Smooth muscle cell (in vitro differentiated cells): ENCODE measurements at regions not wholly inside any gene's neighbourhood (a gene's known extent, or its start where the extent isn't known, plus 50 kb on each side); places are given as distances from the start of the nearest gene placed in this dataset.
"Not testable (repeated sequence)": the region's sequence is repeated elsewhere in the genome, so short reads cannot be mapped to it uniquely, and the experiment has no call there.

Source experiments
- DNase-seq: peaks from one replicate; lab custom pipeline; 2025; ENCODE audit not compliant: unreplicated experiment; lab: John Stamatoyannopoulos, UW
- H2AFZ ChIP-seq: fragments of 200-600 bp; sonication (generic); 2 replicates; pipeline ENCODE4 v1.6.0; 2016; ENCODE audit warnings: antibody characterized with exemption, low read depth, mild to moderate bottlenecking
- H3F3A ChIP-seq: fragments of 200-600 bp; sonication (generic); 2 replicates; pipeline ENCODE4 v1.6.0; 2017; ENCODE audit warnings: antibody characterized with exemption, low read depth
- H3K27ac ChIP-seq: fragments of 200-600 bp; sonication (generic); 2 replicates; pipeline ENCODE4 v1.5.1; 2016; ENCODE audit warnings: low read depth, mild to moderate bottlenecking
- H3K27me3 ChIP-seq: fragments of 200-600 bp; sonication (generic); 2 replicates; pipeline ENCODE4 v1.6.1; 2016; ENCODE audit warnings: low read depth, mild to moderate bottlenecking
- H3K36me3 ChIP-seq: fragments of 200-600 bp; sonication (generic); 2 replicates; pipeline ENCODE4 v1.5.1; 2016; ENCODE audit warnings: low read depth
- H3K4me1 ChIP-seq: fragments of 200-600 bp; sonication (generic); 2 replicates; pipeline ENCODE4 v1.5.1; 2016; ENCODE audit warnings: low read depth
- H3K4me2 ChIP-seq: fragments of 200-600 bp; sonication (generic); 2 replicates; pipeline ENCODE4 v1.6.0; 2016; ENCODE audit warnings: mild to moderate bottlenecking
- H3K4me3 ChIP-seq: fragments of 200-600 bp; sonication (generic); 2 replicates; pipeline ENCODE4 v1.5.1; 2016; ENCODE audit warnings: mild to moderate bottlenecking
- H3K79me2 ChIP-seq: fragments of 200-600 bp; sonication (generic); 2 replicates; pipeline ENCODE4 v1.6.0; 2016; ENCODE audit warnings: low read depth, mild to moderate bottlenecking
- H3K9ac ChIP-seq: fragments of 200-600 bp; sonication (generic); 2 replicates; pipeline ENCODE4 v1.6.0; 2016; ENCODE audit warnings: low read depth
- H3K9me3 ChIP-seq: fragments of 200-600 bp; sonication (generic); replicated peaks from 2 replicates; pipeline ENCODE4 v1.5.1; 2016; ENCODE audit warnings: low read depth
- H4K20me1 ChIP-seq: fragments of 200-600 bp; sonication (generic); 2 replicates; pipeline ENCODE4 v1.6.0; 2016; ENCODE audit warnings: low read depth
- WGBS: methylation state at CpG from one replicate; pipeline ENCODE4 v1.1.7; 2016; ENCODE audit warnings: low lambda C conversion rate; 5-methylcytosine and 5-hydroxymethylcytosine counted together
- TF ChIP-seq, protein P1 (sequence below): fragments of 200-600 bp; sonication (generic); IDR thresholded peaks from 2 replicates; pipeline ENCODE4 v1.5.1; 2017; ENCODE audit warnings: borderline replicate concordance, mild to moderate bottlenecking, antibody characterized with exemption; ENCODE audit not compliant: insufficient read depth, poor library complexity, severe bottlenecking

DNA sequence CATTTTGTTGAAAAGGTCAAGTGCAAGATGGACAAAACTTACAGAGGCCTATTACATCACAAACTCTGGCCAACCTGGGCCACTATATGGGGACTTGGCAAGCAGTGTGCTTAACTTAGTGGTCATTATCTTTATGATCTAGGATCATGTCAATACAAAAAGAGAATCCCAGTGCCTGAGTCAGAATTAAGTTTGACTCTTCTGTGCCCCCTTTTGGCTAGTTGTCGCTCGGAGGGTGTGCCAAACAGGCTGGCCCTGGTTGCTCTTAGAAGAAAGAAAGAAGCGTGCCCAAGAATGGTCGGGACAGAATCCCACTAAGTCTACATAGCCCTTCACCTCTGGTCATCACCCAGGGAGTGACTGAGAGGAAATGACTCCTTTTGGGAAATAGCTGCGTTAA lies 100.1 kb downstream of the EIF4E start:
- Histone ChIP-seq H3K79me2 (no peaks in the 10 kb centered on the region), H3K27ac (no peak overlapping the region), H4K20me1 (no peaks in the 10 kb centered on the region), H3K9me3 (no peaks in the 10 kb centered on the region), H3K36me3 (no peaks in the 10 kb centered on the region), H3K4me3 (no peak overlapping the region), H3K27me3 (no peaks in the 10 kb centered on the region), H3K4me2 (no peak overlapping the region), H3F3A (no peaks in the 10 kb centered on the region), H2AFZ (no peak overlapping the region), H3K4me1 (no peaks in the 10 kb centered on the region), H3K9ac (no peak overlapping the region)
- 77% methylated on average over 5 of the region's 5 CpGs for WGBS
- DNase-seq: no peak
- TF ChIP-seq, protein P1, sequence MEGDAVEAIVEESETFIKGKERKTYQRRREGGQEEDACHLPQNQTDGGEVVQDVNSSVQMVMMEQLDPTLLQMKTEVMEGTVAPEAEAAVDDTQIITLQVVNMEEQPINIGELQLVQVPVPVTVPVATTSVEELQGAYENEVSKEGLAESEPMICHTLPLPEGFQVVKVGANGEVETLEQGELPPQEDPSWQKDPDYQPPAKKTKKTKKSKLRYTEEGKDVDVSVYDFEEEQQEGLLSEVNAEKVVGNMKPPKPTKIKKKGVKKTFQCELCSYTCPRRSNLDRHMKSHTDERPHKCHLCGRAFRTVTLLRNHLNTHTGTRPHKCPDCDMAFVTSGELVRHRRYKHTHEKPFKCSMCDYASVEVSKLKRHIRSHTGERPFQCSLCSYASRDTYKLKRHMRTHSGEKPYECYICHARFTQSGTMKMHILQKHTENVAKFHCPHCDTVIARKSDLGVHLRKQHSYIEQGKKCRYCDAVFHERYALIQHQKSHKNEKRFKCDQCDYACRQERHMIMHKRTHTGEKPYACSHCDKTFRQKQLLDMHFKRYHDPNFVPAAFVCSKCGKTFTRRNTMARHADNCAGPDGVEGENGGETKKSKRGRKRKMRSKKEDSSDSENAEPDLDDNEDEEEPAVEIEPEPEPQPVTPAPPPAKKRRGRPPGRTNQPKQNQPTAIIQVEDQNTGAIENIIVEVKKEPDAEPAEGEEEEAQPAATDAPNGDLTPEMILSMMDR: no peak

DNA sequence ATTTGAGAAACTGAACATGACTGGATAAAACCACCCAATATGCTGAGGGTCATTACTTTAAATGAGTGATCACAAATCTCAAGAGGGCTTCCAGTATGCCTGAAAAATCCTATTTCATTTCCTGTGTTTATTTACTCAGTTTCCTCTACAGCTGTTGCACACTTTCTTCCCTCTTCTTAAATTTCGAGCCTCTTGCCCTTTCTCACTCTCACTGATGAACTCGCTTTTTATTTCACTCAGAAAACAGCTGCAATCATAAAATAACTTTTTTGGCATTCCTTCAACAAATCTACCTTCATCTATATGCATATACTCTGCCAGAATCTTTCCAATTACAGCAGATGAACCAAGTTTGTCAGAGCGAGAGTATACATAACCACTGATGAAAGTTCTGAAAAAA lies 101.3 kb downstream of the EIF4E start:
- TF ChIP-seq, protein P1: no peak
- no peak for DNase-seq
- Histone ChIP-seq H3K36me3 (no peaks in the 10 kb centered on the region), H3K4me2 (no peak overlapping the region), H4K20me1 (no peaks in the 10 kb centered on the region), H3F3A (no peaks in the 10 kb centered on the region), H3K4me3 (no peak overlapping the region), H3K27me3 (no peaks in the 10 kb centered on the region), H3K4me1 (no peaks in the 10 kb centered on the region), H3K9me3 (no peaks in the 10 kb centered on the region), H3K27ac (no peak overlapping the region), H3K79me2 (no peaks in the 10 kb centered on the region), H2AFZ (no peak overlapping the region), H3K9ac (no peak overlapping the region)
- 83% methylated on average over 3 of the region's 3 CpGs for WGBS

DNA sequence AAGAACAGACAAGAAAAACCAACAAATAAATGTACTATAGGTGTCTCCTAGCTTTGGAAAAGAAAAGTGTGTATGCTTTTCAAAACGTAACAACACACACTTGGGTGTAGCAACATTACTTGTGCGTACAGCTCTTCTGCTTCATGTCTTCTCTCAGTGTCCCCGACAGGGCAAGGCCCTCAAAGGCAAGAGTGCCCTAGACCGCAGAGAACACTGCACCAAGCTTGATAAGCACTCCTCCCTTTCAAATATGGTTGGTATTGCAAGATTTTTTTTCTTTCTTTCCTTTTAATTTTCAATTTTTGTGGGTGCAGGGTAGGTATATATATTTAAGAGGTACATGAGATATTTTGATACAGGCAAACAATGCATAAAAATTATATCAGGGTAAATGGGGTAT lies 106.8 kb downstream of the EIF4E start:
- DNase-seq: no peak

DNA sequence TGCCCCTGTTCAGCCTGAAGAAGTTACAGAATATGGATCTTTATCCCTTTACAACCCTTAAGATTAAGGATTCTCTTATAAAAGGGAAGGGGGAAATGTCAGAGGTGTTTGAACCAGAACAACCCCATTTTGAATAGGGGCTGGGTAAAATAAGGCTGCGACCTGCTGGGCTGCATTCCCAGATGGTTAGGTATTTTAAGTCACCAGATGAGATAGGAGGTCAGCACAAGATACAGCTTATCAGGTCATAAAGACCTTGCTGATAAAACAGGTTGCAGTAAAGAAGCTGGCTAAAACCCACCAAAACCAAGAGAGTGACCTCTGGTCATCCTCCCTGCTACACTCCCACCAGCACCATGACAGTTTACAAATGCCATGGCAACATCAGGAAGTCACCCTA lies 110.8 kb downstream of the EIF4E start:
- not testable (repeated sequence) for H3K79me2 ChIP-seq, H3K4me1 ChIP-seq, H3K36me3 ChIP-seq, H3K4me2 ChIP-seq, H3K27me3 ChIP-seq, H3K4me3 ChIP-seq, H3K27ac ChIP-seq, H3K9ac ChIP-seq, DNase-seq, H4K20me1 ChIP-seq, H2AFZ ChIP-seq, H3K9me3 ChIP-seq, H3F3A ChIP-seq
- WGBS: 91% methylated on average over 1 of the region's 1 CpG

More for the DNA sequence above, 106.8 kb downstream of the EIF4E start:
- Histone ChIP-seq H3K4me3 (no peak overlapping the region), H3K9me3 (no peaks in the 10 kb centered on the region), H3K36me3 (no peaks in the 10 kb centered on the region), H3K4me2 (no peak overlapping the region), H3K4me1 (peaks cover 7% of the 10 kb centered on the region), H4K20me1 (no peaks in the 10 kb centered on the region), H3K27me3 (no peaks in the 10 kb centered on the region), H2AFZ (no peak overlapping the region), H3K79me2 (no peaks in the 10 kb centered on the region), H3K27ac (no peak overlapping the region), H3K9ac (no peak overlapping the region), H3F3A (peaks cover 5% of the 10 kb centered on the region)
- WGBS: 76% methylated on average over 4 of the region's 4 CpGs
- TF ChIP-seq, protein P1: no peak
